GM10266 (cell line): ENCODE measurements at regions not wholly inside any gene's neighbourhood (a gene's known extent, or its start where the extent isn't known, plus 50 kb on each side); places are given as distances from the start of the nearest gene placed in this dataset.

Experiments used
- DNase-seq: peaks from one replicate; pipeline ENCODE4 v3.0.0; 2012; ENCODE audit errors: extremely low spot score
- CTCF ChIP-seq: IDR thresholded peaks from 2 replicates; pipeline ENCODE4 v1.5.1; 2012; ENCODE audit warnings: mild to moderate bottlenecking, low read depth; ENCODE audit not compliant: control insufficient read depth, insufficient read depth; ENCODE audit errors: missing control alignments

DNA sequence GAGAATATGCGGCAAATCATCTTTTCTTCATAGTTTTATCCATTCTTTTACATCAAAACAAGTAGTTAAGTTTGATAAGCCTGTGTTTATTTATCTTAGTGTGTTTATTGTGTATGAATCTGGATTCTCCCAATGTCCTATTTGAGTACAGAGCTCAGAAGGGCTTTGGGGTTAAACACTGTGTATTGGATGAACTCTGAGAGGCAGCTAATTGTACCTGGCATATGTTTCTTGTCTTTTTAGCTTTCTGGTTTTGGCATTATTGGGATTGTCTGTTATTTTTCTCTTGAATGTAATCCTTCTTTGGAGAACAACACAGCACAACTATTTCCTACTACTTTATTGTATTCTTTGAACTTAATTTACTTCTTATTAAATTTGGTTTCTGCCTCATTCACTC, 906.9 kb downstream of the ADGRL2 start:
- TF ChIP-seq CTCF, result no peak
- DNase-seq, result no peak

DNA sequence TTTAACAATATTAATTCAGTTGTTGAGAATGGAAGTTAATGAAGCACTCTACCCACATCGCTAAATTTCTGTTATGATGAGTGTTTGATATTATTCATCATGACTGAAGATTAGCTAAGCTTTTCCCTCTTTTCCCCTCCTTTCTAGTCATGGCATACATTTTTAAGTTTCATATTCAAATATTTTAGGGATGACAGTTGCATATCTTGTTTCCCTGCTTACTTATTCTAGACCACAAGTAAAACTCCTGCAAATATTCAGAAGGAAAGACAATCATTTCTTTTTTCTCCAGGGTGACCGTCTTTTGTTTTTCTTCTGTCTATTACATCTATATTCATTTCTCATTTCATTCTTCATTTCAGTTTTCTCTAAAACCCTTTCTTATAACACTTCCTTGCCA, 906.0 kb downstream of the ADGRL2 start:
- no peak for TF ChIP-seq CTCF
- DNase-seq, result no peak

GRCh38 chr1:82704966-82705365, 904.2 kb downstream of the ADGRL2 start:
- TF ChIP-seq CTCF, result no peak
- no peak for DNase-seq

GRCh38 chr1:82704393-82704792, 903.7 kb downstream of the ADGRL2 start:
- TF ChIP-seq CTCF, result no peak
- no peak for DNase-seq

DNA sequence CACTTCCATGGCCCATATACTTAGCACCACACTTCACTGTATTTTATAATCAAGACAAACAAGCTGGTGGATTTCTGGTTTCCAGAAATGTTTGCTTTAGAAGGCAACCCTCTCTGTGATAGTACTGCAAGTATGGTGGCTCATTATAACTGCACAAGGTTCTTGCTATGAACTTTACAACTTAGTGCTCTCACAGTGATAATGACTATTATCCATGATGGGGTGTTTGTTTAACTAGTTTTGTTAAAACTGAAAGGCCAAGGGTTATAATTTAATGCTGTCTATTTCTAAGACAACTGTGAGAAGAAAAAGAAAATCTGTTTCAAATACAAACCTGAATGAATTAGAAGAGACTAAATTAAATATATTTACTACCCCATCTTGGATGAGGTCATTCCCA, 903.2 kb downstream of the ADGRL2 start:
- no peak for TF ChIP-seq CTCF
- DNase-seq, result no peak

GRCh38 chr1:82700476-82700875, 899.7 kb downstream of the ADGRL2 start:
- DNase-seq, result no peak
- no peak for TF ChIP-seq CTCF

GRCh38 chr1:82697965-82698364, 897.2 kb downstream of the ADGRL2 start:
- DNase-seq, result no peak
- no peak for TF ChIP-seq CTCF

DNA sequence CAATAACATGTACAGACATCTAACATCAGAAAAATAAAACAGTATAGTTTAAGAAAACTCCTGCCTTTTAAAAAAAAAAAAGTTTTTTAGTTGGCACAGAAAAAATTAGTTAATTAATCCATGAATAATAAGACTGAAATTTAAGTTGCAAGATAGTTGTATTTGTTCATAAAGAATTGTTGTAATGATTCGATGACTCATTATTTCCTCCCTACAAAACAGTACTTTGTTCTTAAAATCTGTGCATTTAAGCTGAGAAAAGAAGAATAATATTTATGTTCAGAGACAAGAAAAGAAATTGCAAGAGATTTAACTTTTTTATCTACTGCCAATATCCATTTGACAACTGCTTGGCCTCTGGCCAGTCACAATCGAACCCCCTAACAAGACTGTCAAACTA, 894.7 kb downstream of the ADGRL2 start:
- DNase-seq, result no peak
- TF ChIP-seq CTCF, result no peak
